HG03060 (cell line): ENCODE measurements at regions not wholly inside any gene's neighbourhood (a gene's known extent, or its start where the extent isn't known, plus 50 kb on each side); places are given as distances from the start of the nearest gene placed in this dataset.

ENCODE experiments used
- ATAC-seq: cut with Tn5 transposase; IDR thresholded peaks from one replicate; pipeline ENCODE4 v1.9.1; 2021; ENCODE audit warnings: low read depth, moderate number of reproducible peaks; ENCODE audit not compliant: unreplicated experiment

DNA sequence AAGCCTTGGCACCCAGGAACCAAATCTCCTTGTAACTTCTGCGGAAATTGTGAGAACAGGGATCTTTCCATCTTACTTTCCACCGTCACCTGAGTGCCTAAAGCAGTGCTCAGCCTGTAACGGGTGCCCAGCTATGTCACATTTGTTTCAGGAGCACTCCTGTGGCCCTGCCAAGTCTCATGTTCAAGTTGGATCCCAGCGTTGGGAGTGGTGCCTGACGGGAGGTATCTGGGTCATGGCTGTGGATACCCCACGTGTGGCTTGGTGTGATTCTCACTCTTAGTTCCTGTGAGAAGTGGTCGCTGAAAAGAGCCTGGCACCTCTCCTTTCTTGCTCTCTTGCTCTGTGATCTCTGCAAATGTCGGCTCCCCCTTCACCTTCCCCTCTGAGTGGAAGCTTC is 114.9 kb downstream of the UQCRFS1 start:
- no peak for ATAC-seq

DNA sequence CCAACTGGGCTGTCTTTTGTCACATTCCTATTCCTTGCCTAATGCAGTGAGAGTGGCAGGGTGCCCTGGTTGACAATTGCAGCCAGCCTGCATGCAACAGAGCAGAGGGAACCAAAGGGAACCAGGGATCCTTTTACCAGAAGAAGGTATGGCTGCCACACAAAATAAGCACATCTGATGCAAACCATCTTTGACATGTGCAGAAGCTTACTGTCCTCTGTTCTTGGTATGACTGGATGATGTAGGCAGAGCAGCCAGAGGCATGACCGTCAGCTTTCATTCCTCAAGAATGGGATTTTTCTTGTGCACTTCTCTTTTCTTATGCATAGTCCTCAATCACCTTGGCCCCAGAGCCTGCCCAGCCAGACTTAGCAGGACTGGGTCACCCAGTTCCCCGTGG is 116.1 kb downstream of the UQCRFS1 start:
- no peak for ATAC-seq

GRCh38 chr19:29093553-29093908 is 119.4 kb downstream of the UQCRFS1 start:
- ATAC-seq, result no peak

- no peak for ATAC-seq
Observed at GRCh38 chr19:29092712-29093552, 120.0 kb downstream of the UQCRFS1 start.

- no peak for ATAC-seq
Observed at GRCh38 chr19:29090783-29091526, 122.0 kb downstream of the UQCRFS1 start.

DNA sequence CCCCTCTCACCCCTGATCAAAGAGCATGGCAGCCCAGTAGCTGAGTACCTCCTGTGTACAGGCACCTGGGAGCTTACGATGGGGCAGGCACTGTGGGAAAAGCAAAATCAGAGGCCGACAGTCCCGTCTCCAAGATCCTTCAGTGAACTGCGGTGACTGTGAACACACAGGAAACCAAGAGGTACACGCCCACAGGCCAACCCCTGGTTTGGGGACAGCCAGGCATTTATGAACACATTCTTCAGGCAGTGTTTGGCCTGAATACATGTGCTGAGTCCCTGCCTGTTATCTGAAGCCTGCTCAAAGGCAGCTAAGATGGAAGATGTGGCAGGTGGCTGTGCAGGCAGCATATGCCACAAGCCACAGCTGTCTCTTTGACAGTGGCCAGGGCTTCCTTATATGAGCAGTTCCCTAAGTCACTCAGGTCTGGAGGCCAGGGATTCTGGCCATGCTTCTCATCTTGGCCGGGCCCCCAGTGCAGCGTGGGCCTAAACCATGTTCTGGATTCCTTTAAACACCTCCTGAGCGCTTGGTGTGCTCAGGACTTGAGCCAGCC is 123.6 kb downstream of the UQCRFS1 start:
- no peak for ATAC-seq

GRCh38 chr19:29088761-29089160 is 124.2 kb downstream of the UQCRFS1 start:
- no peak for ATAC-seq

DNA sequence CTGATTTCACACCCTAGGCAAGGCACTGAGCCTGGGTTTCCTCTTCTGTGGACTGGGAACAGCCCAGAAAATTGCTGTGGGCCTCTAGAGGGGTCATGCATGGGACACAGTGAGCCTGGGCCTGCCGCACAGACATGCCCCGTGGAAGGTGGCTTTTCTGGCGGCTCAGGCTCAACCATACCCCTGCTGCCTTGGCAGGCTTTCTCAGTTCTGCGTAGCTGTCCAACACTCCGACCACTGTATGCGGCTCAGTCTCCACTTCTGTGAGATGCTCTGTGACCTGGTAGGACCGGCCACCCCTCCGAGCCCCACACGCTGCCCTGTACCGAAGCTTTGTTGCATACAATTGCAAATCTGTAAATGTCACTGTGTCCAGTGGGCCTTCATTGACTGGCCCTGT is 126.3 kb downstream of the UQCRFS1 start:
- no peak for ATAC-seq

DNA sequence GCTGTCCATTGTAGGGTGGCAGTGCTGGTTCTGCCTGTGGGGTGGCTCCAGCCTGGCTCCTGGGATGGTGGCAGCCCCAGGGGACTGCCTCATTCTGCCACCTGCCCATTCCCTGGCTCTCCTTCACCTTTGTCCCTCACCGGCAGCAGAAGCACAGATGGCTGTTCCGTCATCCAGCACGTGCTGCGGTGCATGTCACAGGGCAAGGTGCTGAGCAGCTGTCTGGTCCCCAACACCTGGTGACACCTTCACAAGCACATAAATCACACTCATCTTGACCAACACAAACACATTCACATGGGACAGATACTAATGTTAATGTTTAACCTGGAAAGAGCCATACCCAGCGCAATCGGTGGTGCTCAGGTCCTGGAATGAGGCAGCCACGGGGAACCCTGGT is 126.8 kb downstream of the UQCRFS1 start:
- ATAC-seq, result no peak

DNA sequence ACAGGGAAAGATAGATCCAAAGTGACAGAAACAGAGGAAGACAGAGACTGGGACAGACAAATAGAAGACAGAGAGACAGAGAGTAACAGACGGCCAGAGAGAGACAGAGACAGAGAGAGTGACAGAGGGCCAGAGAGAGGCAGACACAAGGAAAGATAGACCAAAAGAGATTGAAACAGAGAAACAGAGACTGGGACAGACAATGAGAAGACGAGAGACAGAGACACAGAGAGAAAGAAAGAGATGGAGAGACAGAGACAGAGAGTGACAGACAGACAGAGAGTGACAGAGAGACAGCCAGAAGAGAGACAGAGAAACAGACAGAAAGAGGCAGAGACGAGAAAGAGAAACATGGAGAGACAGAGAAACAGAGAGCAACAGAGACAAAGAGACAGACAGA is 127.3 kb downstream of the UQCRFS1 start:
- no peak for ATAC-seq

GRCh38 chr19:29085206-29085605 is 127.7 kb downstream of the UQCRFS1 start:
- no peak for ATAC-seq

DNA sequence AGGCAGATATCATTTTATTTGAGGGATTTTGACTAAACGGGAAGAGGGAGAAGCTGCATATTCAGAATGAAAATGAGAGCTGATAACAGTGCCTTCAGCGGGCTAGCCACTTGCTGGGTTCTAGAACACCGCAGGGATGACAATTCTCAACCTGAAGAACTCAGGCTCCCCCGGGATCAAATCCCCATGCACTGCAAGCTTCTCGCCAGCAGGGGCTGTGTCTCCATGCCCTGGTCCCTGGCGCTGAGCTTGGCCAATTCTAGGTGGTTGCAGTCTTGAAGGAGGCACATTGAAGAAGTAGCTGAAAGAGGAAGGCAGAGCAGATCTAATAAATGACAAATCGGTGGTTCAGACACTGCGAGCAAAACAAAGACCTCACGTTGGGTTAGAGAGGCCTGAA is 128.7 kb downstream of the UQCRFS1 start:
- no peak for ATAC-seq

GRCh38 chr19:29083863-29084262 is 129.1 kb downstream of the UQCRFS1 start:
- ATAC-seq, result no peak

DNA sequence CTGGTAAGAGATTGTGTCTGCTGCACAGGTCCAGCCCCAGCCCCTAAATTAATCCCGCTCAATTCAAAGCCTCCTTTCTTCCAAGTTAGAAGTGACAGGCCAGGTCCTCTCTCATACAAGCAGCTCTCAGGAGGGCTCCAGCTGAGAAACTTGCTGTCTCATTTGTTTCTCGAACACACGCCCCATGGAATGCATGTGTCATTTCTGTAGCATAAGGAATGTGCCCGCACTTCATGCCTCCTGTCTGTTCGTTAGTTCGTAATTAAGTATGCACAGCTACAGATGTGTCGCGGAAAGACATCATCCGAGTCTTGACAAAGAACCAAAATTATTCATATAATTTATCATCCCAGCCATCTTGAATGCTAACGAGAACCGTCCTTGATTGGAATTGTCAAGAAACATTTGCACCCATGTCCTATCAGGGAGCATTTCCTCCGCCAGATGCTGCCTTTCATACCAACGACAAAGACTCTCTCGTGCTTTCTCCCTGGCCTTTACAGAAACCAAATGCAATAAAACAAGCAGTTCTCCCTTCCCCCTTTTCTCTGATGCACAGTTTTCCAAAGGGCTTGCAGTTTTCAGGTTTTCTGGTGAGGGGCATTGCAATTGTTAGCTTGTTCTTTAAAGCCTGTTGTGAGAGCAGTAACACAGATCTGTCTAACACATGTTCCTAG is 133.5 kb downstream of the UQCRFS1 start:
- no peak for ATAC-seq

- no peak for ATAC-seq
Observed at GRCh38 chr19:29076963-29077362, 136.0 kb downstream of the UQCRFS1 start.

DNA sequence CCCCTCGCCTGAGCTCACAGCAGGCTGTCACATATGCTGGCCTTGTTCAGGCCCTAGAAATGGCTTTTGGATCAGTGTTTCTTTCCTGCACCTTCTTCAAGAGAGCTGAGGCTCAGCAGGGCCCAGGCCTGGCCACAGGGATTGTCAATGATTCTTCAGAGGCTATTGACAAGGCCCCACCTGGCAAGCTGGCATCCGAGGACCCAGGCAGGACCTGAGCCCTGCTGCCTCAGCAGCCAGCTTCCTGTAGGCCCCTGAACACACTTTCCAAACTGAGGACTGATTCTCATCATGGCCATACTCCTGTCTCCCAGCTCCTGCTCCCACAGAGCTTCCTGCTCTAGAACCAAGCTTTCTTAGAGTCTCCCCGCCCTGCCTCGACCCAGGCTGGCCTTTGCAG is 136.8 kb downstream of the UQCRFS1 start:
- no peak for ATAC-seq

DNA sequence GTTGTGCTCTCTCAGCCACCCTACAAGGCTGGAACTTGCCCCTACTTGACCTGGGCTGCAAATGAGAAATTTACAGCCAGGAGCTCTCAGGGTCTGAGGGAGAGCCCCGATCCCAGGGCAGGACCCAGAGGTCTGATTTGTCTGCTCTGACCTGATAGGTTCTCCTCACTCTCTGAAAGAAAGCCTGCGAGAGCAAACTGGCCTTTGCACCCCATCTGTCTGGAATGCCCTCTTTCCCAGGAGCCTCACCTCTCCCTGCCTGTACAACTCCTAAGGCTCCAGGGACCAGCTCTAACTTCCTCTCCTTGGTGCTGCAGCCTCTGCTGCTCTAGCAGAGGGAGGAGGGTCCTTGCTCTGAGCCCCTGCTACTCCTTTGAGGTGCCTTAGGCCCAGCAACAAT is 137.8 kb downstream of the UQCRFS1 start:
- ATAC-seq, result no peak

GRCh38 chr19:29074579-29074978 is 138.4 kb downstream of the UQCRFS1 start:
- ATAC-seq, result no peak

DNA sequence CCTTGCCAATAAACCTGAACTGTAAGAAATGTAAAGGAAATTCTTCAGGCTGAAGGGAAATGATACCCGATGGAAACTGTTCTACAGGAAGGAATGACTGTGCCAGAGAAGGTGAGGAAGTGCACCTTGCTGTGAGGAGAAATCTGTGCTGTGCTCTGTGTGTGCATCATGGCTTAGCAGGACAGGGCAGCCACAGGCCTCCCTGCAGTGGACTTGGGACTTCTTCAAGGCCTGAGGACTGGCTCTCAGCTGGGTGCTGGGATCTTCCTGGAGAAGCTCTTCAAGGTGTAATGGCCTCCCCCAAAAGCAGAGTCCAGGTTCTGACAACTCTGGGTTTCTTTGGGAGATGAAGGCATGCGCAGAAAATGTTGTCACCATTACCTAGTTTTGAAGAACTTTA is 145.1 kb downstream of the UQCRFS1 start:
- ATAC-seq, result no peak

GRCh38 chr19:29062475-29063435 is 150.2 kb downstream of the UQCRFS1 start:
- ATAC-seq, result no peak
